ENCODE measurements at regions not wholly inside any gene's neighbourhood (a gene's known extent, or its start where the extent isn't known, plus 50 kb on each side); places are given as distances from the start of the nearest gene placed in this dataset.

- H3K4me1 Mint-ChIP-seq, result peaks cover 5% of the 10 kb centered on the region
- 95 to 100% methylated on average over 2 to 10 of the region's 10 CpGs for WGBS, 2 experiments (ENCODE audit: insufficient coverage in 1 of 2, insufficient read length in 1 of 2)
These were observed 423.2 kb downstream of the RERGL start for GRCh38 chr12:17666641-17667324.

GRCh38 chr12:17665839-17666238 is 424.2 kb downstream of the RERGL start:
- Histone ChIP-seq H3K27me3 (ENCODE audit: control insufficient read depth, insufficient read depth, low read length, poor library complexity, severe bottlenecking) (no peaks in the 10 kb centered on the region), H3K9ac (ENCODE audit: extremely low read depth, low read length, poor library complexity, severe bottlenecking) (no peak overlapping the region), H3K36me3 (ENCODE audit: control insufficient read depth, insufficient read depth, low read length) (no peaks in the 10 kb centered on the region), H3K4me3 (ENCODE audit: low read length) (no peak overlapping the region), H3K27ac (ENCODE audit: low read depth, low read length) (no peak overlapping the region), H3K4me1 (ENCODE audit: control insufficient read depth, insufficient read depth, low read length) (no peaks in the 10 kb centered on the region), H3K9me3 (ENCODE audit: control insufficient read depth, low read length) (no peaks in the 10 kb centered on the region)
- Mint-ChIP-seq H3K27ac (no peak overlapping the region), H3K36me3 (ENCODE audit: low read depth) (no peaks in the 10 kb centered on the region), H3K4me3 (no peak overlapping the region), H3K27me3 (ENCODE audit: insufficient read depth) (no peaks in the 10 kb centered on the region), H3K9me3 (no peaks in the 10 kb centered on the region), H3K4me1 (peaks cover 5% of the 10 kb centered on the region)
- TF ChIP-seq CTCF (conservative IDR thresholded peaks at IDR 0.05), result no peak
- DNase-seq, result no peak
- 94% methylated on average over 9 of the region's 9 CpGs; no CpG with 5 or more reads in 1 of the 2 experiments for whole genome bisulfite sequencing, 2 experiments (ENCODE audit: insufficient coverage in 1 of 2, insufficient read length in 1 of 2)

More at GRCh38 chr12:17666641-17667324, 423.2 kb downstream of the RERGL start:
- H3K27ac Mint-ChIP-seq, result no peak overlapping the region
- Histone ChIP-seq H3K4me3 (ENCODE audit: low read length) (no peak overlapping the region), H3K36me3 (ENCODE audit: control insufficient read depth, insufficient read depth, low read length) (no peaks in the 10 kb centered on the region), H3K27me3 (ENCODE audit: control insufficient read depth, insufficient read depth, low read length, poor library complexity, severe bottlenecking) (no peaks in the 10 kb centered on the region), H3K9ac (ENCODE audit: extremely low read depth, low read length, poor library complexity, severe bottlenecking) (no peak overlapping the region), H3K4me1 (ENCODE audit: control insufficient read depth, insufficient read depth, low read length) (no peaks in the 10 kb centered on the region), H3K27ac (ENCODE audit: low read depth, low read length) (no peak overlapping the region), H3K9me3 (ENCODE audit: control insufficient read depth, low read length) (no peaks in the 10 kb centered on the region)
- H3K9me3 Mint-ChIP-seq, result no peaks in the 10 kb centered on the region
- H3K27me3 Mint-ChIP-seq (ENCODE audit: insufficient read depth), result no peaks in the 10 kb centered on the region
- no peak overlapping the region for H3K4me3 Mint-ChIP-seq
- DNase-seq, result no peak
- no peak for TF ChIP-seq CTCF (conservative IDR thresholded peaks at IDR 0.05)
- no peaks in the 10 kb centered on the region for H3K36me3 Mint-ChIP-seq (ENCODE audit: low read depth)

- Histone ChIP-seq H3K9me3 (ENCODE audit: control insufficient read depth, low read length) (no peaks in the 10 kb centered on the region), H3K36me3 (ENCODE audit: control insufficient read depth, insufficient read depth, low read length) (no peaks in the 10 kb centered on the region), H3K4me3 (ENCODE audit: low read length) (no peak overlapping the region), H3K9ac (ENCODE audit: extremely low read depth, low read length, poor library complexity, severe bottlenecking) (no peak overlapping the region), H3K27ac (ENCODE audit: low read depth, low read length) (no peak overlapping the region), H3K27me3 (ENCODE audit: control insufficient read depth, insufficient read depth, low read length, poor library complexity, severe bottlenecking) (no peaks in the 10 kb centered on the region), H3K4me1 (ENCODE audit: control insufficient read depth, insufficient read depth, low read length) (no peaks in the 10 kb centered on the region)
- no peak overlapping the region for H3K27ac Mint-ChIP-seq
- H3K9me3 Mint-ChIP-seq, result peaks cover 3% of the 10 kb centered on the region
- no peak for TF ChIP-seq CTCF (conservative IDR thresholded peaks at IDR 0.05)
- WGBS, 2 experiments (ENCODE audit: insufficient coverage in 1 of 2, insufficient read length in 1 of 2), result 100% methylated on average over 1 of the region's 1 CpG; no CpG with 5 or more reads in 1 of the 2 experiments
- H3K4me1 Mint-ChIP-seq, result peaks cover 5% of the 10 kb centered on the region
- H3K4me3 Mint-ChIP-seq, result no peak overlapping the region
- DNase-seq, result no peak
- H3K27me3 Mint-ChIP-seq (ENCODE audit: insufficient read depth), result no peaks in the 10 kb centered on the region
- H3K36me3 Mint-ChIP-seq (ENCODE audit: low read depth), result no peaks in the 10 kb centered on the region
These were observed 428.7 kb downstream of the RERGL start for GRCh38 chr12:17661250-17661649.

Measured in endodermal cell (in vitro differentiated cells).